Neural cell (in vitro differentiated cells): ENCODE measurements at regions not wholly inside any gene's neighbourhood (a gene's known extent, or its start where the extent isn't known, plus 50 kb on each side); places are given as distances from the start of the nearest gene placed in this dataset.

Experiments
- H2AFZ ChIP-seq: fragments of 200-600, 300-800 bp; sonication (generic), shearing (Covaris generic); 2 replicates; pipeline ENCODE4 v1.6.0; 2014; ENCODE audit warnings: low read depth, mild to moderate bottlenecking, antibody characterized with exemption, low read length, moderate library complexity
- H3F3A ChIP-seq: fragments of 200-600 bp; shearing (Covaris generic); 2 replicates; pipeline ENCODE4 v1.6.1; 2016; ENCODE audit warnings: mild to moderate bottlenecking, moderate library complexity, mixed read lengths, antibody characterized with exemption, low read length; ENCODE audit not compliant: insufficient read depth, poor library complexity, severe bottlenecking
- H3K27ac ChIP-seq: fragments of 200-600, 300-800 bp; sonication (generic), shearing (Covaris generic); 2 replicates; pipeline ENCODE4 v1.5.1; 2014; ENCODE audit warnings: mild to moderate bottlenecking, low read length, moderate library complexity
- H3K27me3 ChIP-seq: fragments of 300-800, 200-600 bp; sonication (generic), shearing (Covaris generic); 2 replicates; pipeline ENCODE4 v1.6.0; 2014; ENCODE audit warnings: mild to moderate bottlenecking, low read depth, low read length, moderate library complexity; ENCODE audit not compliant: insufficient read depth
- H3K36me3 ChIP-seq: fragments of 300-800, 200-600 bp; sonication (generic), shearing (Covaris generic); 2 replicates; pipeline ENCODE4 v1.5.1; 2014; ENCODE audit warnings: mild to moderate bottlenecking, antibody characterized with exemption, low read length, moderate library complexity; ENCODE audit not compliant: insufficient read depth
- H3K4me2 ChIP-seq: fragments of 300-800, 200-600 bp; sonication (generic), shearing (Covaris generic); 2 replicates; pipeline ENCODE4 v1.6.0; 2014; ENCODE audit warnings: mild to moderate bottlenecking, low read length
- H3K4me3 ChIP-seq: fragments of 300-800, 200-600 bp; sonication (generic), shearing (Covaris generic); 2 replicates; pipeline ENCODE4 v1.5.1; 2014; ENCODE audit warnings: mild to moderate bottlenecking, low read length, moderate library complexity
- H3K79me2 ChIP-seq: fragments of 200-600 bp; shearing (Covaris generic); replicated peaks from 2 replicates; pipeline ENCODE4 v1.6.0; 2014; ENCODE audit warnings: mild to moderate bottlenecking, low read length, moderate library complexity; ENCODE audit not compliant: insufficient read depth
- H3K9ac ChIP-seq: fragments of 300-800, 200-600 bp; sonication (generic), shearing (Covaris generic); 2 replicates; pipeline ENCODE4 v1.6.1; 2016; ENCODE audit warnings: mild to moderate bottlenecking, low read length, mixed read lengths
- H3K9me2 ChIP-seq: fragments of 200-600 bp; shearing (Covaris generic); 2 replicates; pipeline ENCODE4 v1.6.1; 2016; ENCODE audit warnings: mild to moderate bottlenecking, low read length, mixed read lengths; ENCODE audit not compliant: insufficient read depth
- H3K9me3 ChIP-seq: fragments of 200-600, 300-800 bp; sonication (generic), shearing (Covaris generic); 2 replicates; pipeline ENCODE4 v1.6.1; 2016; ENCODE audit warnings: mild to moderate bottlenecking, mixed run types, low read length, moderate library complexity, mixed read lengths
- H4K20me1 ChIP-seq: fragments of 200-600 bp; shearing (Covaris generic); 2 replicates; pipeline ENCODE4 v1.6.1; 2016; ENCODE audit warnings: mild to moderate bottlenecking, mixed run types; ENCODE audit not compliant: insufficient read depth
- EP300 ChIP-seq: fragments of 450-650 bp; conservative IDR thresholded peaks from 2 replicates; pipeline ENCODE4 v1.6.1; 2014; ENCODE audit warnings: antibody characterized with exemption, mild to moderate bottlenecking, moderate library complexity; ENCODE audit not compliant: poor library complexity, severe bottlenecking
- EZH2 ChIP-seq: fragments of 200-600, 300-800 bp; shearing (Covaris generic), sonication (generic); IDR thresholded peaks from 2 replicates; pipeline ENCODE4 v1.6.1; 2014; ENCODE audit warnings: antibody characterized with exemption, low read length, borderline replicate concordance, mild to moderate bottlenecking; ENCODE audit not compliant: insufficient read depth, poor library complexity, severe bottlenecking
- MXI1 ChIP-seq: fragments of 450-650 bp; conservative IDR thresholded peaks from 2 replicates; pipeline ENCODE4 v1.6.1; 2014; ENCODE audit warnings: antibody characterized with exemption, mild to moderate bottlenecking; ENCODE audit not compliant: poor library complexity, severe bottlenecking
- POLR2AphosphoS5 ChIP-seq: IDR thresholded peaks from 2 replicates; pipeline ENCODE4 v1.6.1; 2012
- RAD21 ChIP-seq: fragments of 450-650 bp; conservative IDR thresholded peaks from 2 replicates; pipeline ENCODE4 v1.6.1; 2014; ENCODE audit warnings: antibody characterized with exemption, mild to moderate bottlenecking, moderate library complexity
- SMC3 ChIP-seq: fragments of 450-650 bp; conservative IDR thresholded peaks from 2 replicates; pipeline ENCODE4 v1.6.1; 2014; ENCODE audit warnings: antibody characterized with exemption, mild to moderate bottlenecking, moderate library complexity; ENCODE audit not compliant: poor library complexity
- TAF1 ChIP-seq: IDR thresholded peaks from 2 replicates; pipeline ENCODE4 v1.6.1; 2012; ENCODE audit warnings: low read depth
- TF ChIP-seq, protein P1 (sequence below): fragments of 450-650 bp; IDR thresholded peaks from 2 replicates; pipeline ENCODE4 v1.5.1; 2014; ENCODE audit warnings: antibody characterized with exemption, mild to moderate bottlenecking, moderate library complexity; ENCODE audit not compliant: poor library complexity, severe bottlenecking
- TF ChIP-seq, protein P2 (sequence below): IDR thresholded peaks from 2 replicates; pipeline ENCODE4 v1.6.1; 2012; ENCODE audit warnings: borderline replicate concordance

DNA sequence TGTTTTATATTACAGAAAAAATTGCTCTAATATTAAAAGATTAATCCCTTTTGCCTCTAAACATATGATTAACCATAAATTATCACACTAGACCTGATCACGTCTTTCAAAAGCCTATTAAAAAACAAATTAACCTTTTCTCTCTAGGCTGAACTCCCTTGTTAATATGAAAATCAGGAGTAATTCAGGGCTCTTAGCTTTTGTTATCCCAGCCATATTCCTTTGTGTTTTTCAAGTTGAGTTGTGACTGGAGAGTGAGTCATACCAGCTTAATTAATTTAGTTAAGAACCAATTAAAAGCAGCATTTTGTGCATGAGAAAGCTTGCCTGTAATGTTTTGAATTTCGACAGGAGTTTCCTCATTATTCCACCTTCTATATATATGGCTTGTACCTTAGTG, 385.8 kb downstream of the VGLL3 start:
- H3K9me3 ChIP-seq = no peaks in the 10 kb centered on the region
- H3K9me2 ChIP-seq = no peaks in the 10 kb centered on the region
- no peaks in the 10 kb centered on the region for H3K79me2 ChIP-seq
- H3K27me3 ChIP-seq = no peaks in the 10 kb centered on the region
- H3F3A ChIP-seq = no peaks in the 10 kb centered on the region
- no peak overlapping the region for H2AFZ ChIP-seq
- TF ChIP-seq EZH2 = no peak
- no peak for TF ChIP-seq POLR2AphosphoS5
- TF ChIP-seq, protein P1, sequence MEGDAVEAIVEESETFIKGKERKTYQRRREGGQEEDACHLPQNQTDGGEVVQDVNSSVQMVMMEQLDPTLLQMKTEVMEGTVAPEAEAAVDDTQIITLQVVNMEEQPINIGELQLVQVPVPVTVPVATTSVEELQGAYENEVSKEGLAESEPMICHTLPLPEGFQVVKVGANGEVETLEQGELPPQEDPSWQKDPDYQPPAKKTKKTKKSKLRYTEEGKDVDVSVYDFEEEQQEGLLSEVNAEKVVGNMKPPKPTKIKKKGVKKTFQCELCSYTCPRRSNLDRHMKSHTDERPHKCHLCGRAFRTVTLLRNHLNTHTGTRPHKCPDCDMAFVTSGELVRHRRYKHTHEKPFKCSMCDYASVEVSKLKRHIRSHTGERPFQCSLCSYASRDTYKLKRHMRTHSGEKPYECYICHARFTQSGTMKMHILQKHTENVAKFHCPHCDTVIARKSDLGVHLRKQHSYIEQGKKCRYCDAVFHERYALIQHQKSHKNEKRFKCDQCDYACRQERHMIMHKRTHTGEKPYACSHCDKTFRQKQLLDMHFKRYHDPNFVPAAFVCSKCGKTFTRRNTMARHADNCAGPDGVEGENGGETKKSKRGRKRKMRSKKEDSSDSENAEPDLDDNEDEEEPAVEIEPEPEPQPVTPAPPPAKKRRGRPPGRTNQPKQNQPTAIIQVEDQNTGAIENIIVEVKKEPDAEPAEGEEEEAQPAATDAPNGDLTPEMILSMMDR = no peak
- TF ChIP-seq RAD21 = no peak
- TF ChIP-seq, protein P2, sequence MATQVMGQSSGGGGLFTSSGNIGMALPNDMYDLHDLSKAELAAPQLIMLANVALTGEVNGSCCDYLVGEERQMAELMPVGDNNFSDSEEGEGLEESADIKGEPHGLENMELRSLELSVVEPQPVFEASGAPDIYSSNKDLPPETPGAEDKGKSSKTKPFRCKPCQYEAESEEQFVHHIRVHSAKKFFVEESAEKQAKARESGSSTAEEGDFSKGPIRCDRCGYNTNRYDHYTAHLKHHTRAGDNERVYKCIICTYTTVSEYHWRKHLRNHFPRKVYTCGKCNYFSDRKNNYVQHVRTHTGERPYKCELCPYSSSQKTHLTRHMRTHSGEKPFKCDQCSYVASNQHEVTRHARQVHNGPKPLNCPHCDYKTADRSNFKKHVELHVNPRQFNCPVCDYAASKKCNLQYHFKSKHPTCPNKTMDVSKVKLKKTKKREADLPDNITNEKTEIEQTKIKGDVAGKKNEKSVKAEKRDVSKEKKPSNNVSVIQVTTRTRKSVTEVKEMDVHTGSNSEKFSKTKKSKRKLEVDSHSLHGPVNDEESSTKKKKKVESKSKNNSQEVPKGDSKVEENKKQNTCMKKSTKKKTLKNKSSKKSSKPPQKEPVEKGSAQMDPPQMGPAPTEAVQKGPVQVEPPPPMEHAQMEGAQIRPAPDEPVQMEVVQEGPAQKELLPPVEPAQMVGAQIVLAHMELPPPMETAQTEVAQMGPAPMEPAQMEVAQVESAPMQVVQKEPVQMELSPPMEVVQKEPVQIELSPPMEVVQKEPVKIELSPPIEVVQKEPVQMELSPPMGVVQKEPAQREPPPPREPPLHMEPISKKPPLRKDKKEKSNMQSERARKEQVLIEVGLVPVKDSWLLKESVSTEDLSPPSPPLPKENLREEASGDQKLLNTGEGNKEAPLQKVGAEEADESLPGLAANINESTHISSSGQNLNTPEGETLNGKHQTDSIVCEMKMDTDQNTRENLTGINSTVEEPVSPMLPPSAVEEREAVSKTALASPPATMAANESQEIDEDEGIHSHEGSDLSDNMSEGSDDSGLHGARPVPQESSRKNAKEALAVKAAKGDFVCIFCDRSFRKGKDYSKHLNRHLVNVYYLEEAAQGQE = no peak
- no peak for TF ChIP-seq MXI1
- no peak for TF ChIP-seq EP300
- no peak for TF ChIP-seq TAF1
- TF ChIP-seq SMC3 = no peak
- no peaks in the 10 kb centered on the region for H3K36me3 ChIP-seq
- no peaks in the 10 kb centered on the region for H4K20me1 ChIP-seq
- no peak overlapping the region for H3K9ac ChIP-seq
- H3K4me3 ChIP-seq = no peak overlapping the region
- H3K27ac ChIP-seq = no peak overlapping the region
- no peak overlapping the region for H3K4me2 ChIP-seq

DNA sequence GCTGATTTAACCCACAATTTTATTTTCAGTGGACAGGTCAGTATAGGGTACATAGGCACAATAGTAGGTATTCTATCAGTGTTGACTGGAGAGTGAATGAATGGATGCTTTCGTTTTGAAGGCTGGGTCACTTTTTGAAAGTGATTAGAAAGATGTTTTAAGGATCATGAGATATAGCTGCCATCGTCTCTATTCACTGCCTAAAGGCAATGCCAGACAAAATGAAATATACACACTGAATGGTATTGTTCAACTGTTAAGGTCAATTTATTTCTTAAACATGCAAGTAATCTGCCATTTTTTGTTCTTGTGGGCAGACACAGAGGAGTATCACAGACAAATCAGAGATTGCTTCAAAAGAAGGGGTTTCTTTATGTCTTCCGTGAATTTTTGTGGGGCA, 395.3 kb downstream of the VGLL3 start:
- Histone ChIP-seq H3F3A (no peaks in the 10 kb centered on the region), H3K27me3 (no peaks in the 10 kb centered on the region), H3K9me3 (no peaks in the 10 kb centered on the region), H3K79me2 (no peaks in the 10 kb centered on the region), H3K4me3 (no peak overlapping the region), H2AFZ (no peak overlapping the region), H3K36me3 (no peaks in the 10 kb centered on the region), H3K9me2 (no peaks in the 10 kb centered on the region), H3K4me2 (no peak overlapping the region), H3K27ac (no peak overlapping the region), H4K20me1 (no peaks in the 10 kb centered on the region), H3K9ac (no peak overlapping the region)
- TF ChIP-seq EP300 (no peak), SMC3 (no peak), EZH2 (no peak)
- TF ChIP-seq, protein P1 = no peak
